HG03108 (cell line): ENCODE measurements at regions not wholly inside any gene's neighbourhood (a gene's known extent, or its start where the extent isn't known, plus 50 kb on each side); places are given as distances from the start of the nearest gene placed in this dataset.
"Not testable (repeated sequence)": the region's sequence is repeated elsewhere in the genome, so short reads cannot be mapped to it uniquely, and the experiment has no call there.

Experiments
- ATAC-seq: cut with Tn5 transposase; IDR thresholded peaks from one replicate; pipeline ENCODE4 v1.9.1; 2021; ENCODE audit warnings: moderate library complexity; ENCODE audit not compliant: unreplicated experiment

DNA sequence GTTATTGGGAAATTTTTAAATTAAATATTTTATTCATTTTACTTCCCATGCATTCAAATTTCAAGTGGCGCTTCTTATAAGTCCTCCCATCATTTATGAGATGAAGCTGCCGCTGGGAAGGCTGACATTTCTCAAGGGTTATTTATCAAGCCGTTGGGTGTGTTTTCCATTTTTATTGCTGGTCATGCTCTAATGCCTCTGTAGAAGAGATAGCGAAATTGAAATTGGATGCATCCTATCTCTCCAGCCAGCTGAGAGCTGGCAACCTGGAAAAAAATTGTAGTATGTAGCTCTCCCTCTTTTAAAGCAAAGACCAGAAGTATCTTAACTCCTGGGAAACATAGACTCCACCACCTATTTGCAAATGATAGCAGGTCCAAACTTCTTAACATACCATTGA lies 135.9 kb downstream of the C6orf118 start:
- no peak for ATAC-seq

DNA sequence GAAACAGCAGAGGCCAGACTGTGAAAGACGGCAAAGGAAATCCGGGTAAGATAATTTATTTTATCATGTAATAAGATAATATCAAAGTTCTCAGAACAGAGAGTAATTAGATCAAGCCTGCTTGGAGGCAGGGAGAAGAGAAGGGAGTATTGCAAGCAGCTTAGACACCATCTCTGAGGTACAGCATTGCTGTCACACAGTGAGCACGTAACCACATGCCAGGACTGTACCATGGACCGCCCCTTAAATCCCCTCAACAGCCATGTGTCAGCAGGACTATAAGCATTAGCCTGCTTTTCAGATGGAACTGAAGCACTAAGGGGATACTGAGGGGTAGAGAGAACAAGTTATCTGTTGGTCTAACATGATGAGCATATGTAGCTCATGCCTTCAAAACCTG lies 141.5 kb downstream of the C6orf118 start:
- ATAC-seq: no peak

- no peak for ATAC-seq
These were observed 142.1 kb downstream of the C6orf118 start for GRCh38 chr6:165167311-165167710.

GRCh38 chr6:165163519-165163918 lies 145.9 kb downstream of the C6orf118 start:
- no peak for ATAC-seq

DNA sequence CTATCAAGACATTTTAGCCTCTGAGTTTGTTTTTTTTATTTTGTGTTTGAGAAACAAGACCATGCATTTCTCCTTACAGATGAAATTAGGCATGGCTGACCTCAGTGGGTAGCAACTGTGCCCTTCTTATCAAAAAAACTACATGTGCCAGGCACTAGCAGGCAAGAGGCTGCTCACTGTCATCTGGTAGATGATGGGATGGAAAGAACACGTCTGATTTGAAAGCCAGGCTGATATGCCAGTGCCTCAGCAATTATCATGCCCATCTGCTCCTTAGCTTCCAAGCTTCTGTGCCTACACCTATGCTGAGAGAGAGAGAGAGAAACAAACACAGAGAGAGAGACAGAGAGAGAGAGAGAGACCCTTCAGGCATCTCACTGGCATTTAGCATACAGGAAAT lies 149.9 kb downstream of the C6orf118 start:
- no peak for ATAC-seq

DNA sequence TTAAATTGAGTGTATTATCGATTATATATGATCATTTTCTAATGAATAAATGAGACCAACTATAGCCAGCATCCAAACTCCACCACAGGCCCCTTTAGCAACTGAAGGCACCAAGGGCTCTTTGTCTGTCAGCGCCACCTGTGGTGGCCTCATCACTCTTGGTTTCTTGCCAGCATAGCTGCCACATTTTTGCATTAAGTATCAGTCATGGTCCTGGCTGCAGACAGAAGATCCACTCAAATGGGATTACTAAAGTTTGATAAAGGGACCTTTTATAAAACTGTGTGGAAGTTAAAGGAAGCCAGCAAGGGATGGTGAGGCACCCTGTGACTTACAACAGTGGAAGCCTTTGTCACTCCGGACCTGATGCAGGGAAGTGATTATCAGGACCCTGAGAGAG lies 162.9 kb downstream of the C6orf118 start:
- no peak for ATAC-seq

- no peak for ATAC-seq
These were observed 173.5 kb downstream of the C6orf118 start for GRCh38 chr6:165135889-165136288.

- ATAC-seq: no peak
These were observed 180.3 kb downstream of the C6orf118 start for GRCh38 chr6:165129086-165129485.

DNA sequence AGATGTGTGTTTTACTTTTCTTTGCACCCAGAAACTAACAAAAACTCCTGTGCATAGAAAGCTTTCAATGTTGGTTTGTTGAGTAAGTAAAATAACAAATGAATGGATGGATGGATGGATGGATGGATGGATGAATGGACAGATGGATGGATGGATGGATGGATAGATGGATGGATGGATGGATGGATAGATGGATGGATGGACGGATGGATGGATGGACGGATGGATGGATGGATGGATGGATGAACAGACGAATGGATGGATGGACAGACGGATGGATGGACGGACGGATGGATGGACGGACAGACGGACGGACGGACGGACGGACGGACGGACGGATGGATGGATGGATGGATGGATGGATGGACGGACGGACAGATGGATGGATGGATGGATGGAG lies 181.7 kb downstream of the C6orf118 start:
- ATAC-seq: not testable (repeated sequence)

GRCh38 chr6:165124681-165125080 lies 184.7 kb downstream of the C6orf118 start:
- ATAC-seq: not testable (repeated sequence)

GRCh38 chr6:165119231-165120020 lies 190.0 kb downstream of the C6orf118 start:
- ATAC-seq: no peak

DNA sequence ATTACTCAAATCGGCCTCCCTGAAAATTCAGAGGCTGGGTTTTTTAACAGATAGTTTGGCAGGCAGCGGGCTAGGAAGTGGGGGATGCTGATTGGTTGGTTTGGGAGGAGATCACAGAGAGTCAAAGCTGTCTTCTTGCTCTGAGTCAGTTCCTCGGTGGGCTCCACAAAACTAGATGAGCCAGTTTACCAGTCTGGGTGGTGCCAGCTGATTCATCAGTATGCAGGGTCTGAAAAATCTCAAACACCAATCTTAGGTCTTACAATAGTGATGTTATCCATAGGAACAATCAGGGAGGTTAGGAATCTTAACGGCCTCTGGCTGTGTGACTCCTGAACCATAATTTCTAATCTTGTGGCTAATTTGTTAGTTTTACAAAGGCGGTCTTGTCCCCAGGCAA lies 190.7 kb downstream of the C6orf118 start:
- no peak for ATAC-seq

DNA sequence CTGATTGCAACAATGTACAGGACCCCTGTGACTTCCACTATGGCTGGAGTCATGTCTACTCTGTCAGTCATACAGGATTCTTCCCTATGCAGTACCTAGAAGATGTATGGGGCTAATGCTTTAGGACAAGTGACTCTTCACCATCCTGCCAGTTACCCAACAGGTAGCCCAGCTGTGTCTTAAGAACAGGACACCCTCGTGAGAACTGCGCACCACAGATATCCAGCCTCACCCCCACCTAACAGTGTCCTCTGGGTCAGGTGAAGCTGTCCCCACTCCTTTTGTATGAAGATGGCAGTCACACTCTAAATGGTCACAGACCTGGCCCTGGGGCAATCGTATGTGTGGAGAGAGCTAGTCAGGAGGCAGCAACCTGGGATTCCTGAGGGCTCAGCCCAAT lies 191.6 kb downstream of the C6orf118 start:
- ATAC-seq: no peak

DNA sequence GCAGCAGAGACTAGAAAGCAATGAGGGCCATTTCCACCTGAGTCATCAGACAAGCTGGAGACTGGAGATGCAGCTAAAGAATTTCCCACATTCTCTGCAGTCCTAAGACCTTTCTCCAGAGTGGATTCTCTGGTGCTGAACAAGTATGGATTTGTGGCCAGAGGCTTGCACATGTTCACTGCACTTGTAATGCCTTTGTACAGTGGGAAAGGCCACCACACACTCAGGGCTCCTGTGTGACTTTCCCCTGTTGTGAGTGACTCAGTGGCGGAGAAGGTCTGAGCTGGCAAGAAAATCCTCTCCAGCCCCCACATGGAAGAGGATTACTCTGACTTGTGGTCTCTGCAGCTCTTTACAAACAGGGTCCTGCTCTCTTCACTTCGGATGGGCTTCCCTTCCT lies 192.3 kb downstream of the C6orf118 start:
- no peak for ATAC-seq

- no peak for ATAC-seq
These were observed 198.5 kb downstream of the C6orf118 start for GRCh38 chr6:165110860-165111259.

GRCh38 chr6:165109011-165109410 lies 200.4 kb downstream of the C6orf118 start:
- no peak for ATAC-seq

DNA sequence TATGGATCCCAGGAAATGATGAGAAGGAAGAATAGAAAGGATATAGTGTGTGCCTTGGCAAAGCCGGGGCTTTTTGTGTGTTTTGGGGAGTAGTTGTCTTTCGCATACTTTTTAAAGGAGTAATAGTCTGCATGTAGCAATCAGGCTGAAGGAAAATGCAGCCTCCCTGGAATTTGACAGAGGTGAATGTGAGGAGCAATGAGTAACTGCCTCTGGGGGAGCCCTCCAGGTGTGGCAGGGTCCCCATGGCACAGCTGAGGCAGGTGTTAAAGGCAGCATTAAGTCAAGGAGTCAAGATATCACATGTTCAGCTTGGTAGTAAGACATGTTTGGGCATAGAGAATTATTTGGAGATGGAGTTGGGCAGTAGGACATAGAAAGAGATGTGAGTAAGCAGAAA lies 203.1 kb downstream of the C6orf118 start:
- no peak for ATAC-seq

GRCh38 chr6:165098165-165098564 lies 211.2 kb downstream of the C6orf118 start:
- ATAC-seq: no peak

GRCh38 chr6:165096868-165097267 lies 212.5 kb downstream of the C6orf118 start:
- ATAC-seq: no peak

DNA sequence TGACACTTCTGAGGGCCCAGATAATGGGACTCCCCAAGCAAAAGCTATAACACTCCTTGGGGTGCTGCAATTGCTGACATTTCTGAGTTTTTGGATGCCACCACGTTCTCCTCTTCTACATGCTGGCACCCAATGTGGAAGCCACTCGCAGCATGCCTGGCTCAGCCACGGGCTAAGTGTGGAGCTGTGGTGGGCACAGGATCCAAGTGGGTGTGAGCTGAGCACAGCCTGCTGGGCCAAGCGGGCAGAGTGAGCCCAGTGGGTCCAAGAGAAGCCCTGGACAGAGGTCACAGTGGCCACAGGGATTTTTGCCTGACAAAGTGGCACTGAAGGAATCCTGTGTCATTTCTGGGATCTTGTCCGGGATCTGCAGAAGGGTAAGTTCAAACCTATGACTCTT lies 213.2 kb downstream of the C6orf118 start:
- ATAC-seq: no peak

DNA sequence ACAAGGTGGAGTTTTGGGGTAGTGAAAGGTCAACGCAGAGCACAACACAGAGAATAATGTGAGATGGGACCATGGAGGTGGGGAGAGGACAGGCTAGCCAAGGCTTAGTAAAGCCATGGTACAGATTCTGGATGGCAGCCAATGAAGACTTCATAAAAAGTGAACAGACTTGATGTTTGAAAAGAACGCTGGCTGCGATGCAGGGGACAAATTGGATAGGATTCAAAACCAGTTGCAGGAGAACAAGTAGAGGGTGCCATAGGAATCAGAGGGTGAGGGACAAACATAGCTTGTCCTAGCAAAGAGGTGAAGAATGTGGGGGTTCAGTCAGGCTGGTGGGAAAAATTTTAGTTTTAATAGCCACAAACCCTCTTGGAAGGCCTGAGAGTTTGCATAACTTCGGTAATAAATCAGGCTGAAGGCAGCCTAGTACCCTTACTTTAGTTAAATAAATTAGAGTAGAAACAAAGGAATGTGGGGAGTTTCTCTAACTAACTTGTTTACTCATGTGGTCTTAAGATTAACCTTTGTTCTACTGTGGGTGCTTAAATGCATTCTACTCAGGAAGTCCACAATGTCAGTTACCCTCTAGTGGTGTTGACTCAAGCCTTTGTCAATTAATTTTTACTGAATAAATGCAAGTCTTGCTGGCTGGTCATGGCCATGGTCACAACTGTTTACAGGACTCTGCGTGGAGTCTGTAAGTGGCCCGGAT lies 216.4 kb downstream of the C6orf118 start:
- no peak for ATAC-seq

GRCh38 chr6:165091121-165091785 lies 218.2 kb downstream of the C6orf118 start:
- ATAC-seq: no peak
